NT2/D1 (cell line): ENCODE measurements at regions not wholly inside any gene's neighbourhood (a gene's known extent, or its start where the extent isn't known, plus 50 kb on each side); places are given as distances from the start of the nearest gene placed in this dataset.
"Not testable (repeated sequence)": the region's sequence is repeated elsewhere in the genome, so short reads cannot be mapped to it uniquely, and the experiment has no call there.

Experiments used
- DNase-seq: peaks from one replicate; pipeline ENCODE4 v3.0.0-alpha.2; 2011; ENCODE audit warnings: low read depth, low spot score
- H3K27me3 ChIP-seq: 2 replicates; pipeline ENCODE4 v1.6.0; 2011; ENCODE audit warnings: mild to moderate bottlenecking; ENCODE audit not compliant: insufficient read length, insufficient read depth
- H3K36me3 ChIP-seq: 2 replicates; pipeline ENCODE4 v1.6.1; 2011; ENCODE audit warnings: mild to moderate bottlenecking, low read length, mixed read lengths; ENCODE audit not compliant: insufficient read depth, insufficient read length
- H3K4me1 ChIP-seq: 2 replicates; pipeline ENCODE4 v1.5.1; 2011; ENCODE audit not compliant: insufficient read depth, insufficient read length
- H3K4me3 ChIP-seq: 2 replicates; pipeline ENCODE4 v1.5.1; 2011; ENCODE audit warnings: low read depth; ENCODE audit not compliant: insufficient read length
- H3K9ac ChIP-seq: 2 replicates; pipeline ENCODE4 v1.6.0; 2011; ENCODE audit warnings: low read depth; ENCODE audit not compliant: insufficient read length
- H3K9me3 ChIP-seq: 2 replicates; pipeline ENCODE4 v1.5.1; 2011; ENCODE audit warnings: mild to moderate bottlenecking, low read length; ENCODE audit not compliant: insufficient read depth
- SUZ12 ChIP-seq: IDR thresholded peaks from 2 replicates; pipeline ENCODE4 v1.6.1; 2011; ENCODE audit not compliant: insufficient read length, insufficient read depth; ENCODE audit errors: extremely low read depth
- YY1 ChIP-seq: IDR thresholded peaks from 2 replicates; pipeline ENCODE4 v1.6.1; 2011; ENCODE audit not compliant: insufficient read length, insufficient read depth
- ZNF274 ChIP-seq: IDR thresholded peaks from 2 replicates; pipeline ENCODE4 v1.6.1; 2011; ENCODE audit warnings: mild to moderate bottlenecking, low read depth, low read length

DNA sequence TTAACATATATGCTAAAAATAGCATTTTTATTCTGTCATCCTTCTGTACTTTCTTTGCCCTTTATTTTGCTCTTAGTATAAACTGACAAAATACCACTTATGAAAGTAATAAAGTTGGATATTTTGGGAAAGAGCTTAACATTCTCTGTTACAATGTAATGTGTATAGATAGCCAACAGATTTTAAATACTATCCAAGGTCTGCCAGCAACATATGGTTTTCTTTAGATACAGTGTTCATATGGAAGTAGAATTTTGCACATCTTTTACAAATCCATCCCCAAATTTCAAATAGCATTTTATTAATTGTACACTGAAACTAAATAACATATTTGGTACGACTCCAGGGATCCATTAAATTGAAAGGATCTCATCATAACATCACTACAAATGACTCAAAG lies 268.6 kb upstream of the PCDH18 start:
- no peak for TF ChIP-seq YY1
- TF ChIP-seq ZNF274 = no peak
- TF ChIP-seq SUZ12 = no peak

DNA sequence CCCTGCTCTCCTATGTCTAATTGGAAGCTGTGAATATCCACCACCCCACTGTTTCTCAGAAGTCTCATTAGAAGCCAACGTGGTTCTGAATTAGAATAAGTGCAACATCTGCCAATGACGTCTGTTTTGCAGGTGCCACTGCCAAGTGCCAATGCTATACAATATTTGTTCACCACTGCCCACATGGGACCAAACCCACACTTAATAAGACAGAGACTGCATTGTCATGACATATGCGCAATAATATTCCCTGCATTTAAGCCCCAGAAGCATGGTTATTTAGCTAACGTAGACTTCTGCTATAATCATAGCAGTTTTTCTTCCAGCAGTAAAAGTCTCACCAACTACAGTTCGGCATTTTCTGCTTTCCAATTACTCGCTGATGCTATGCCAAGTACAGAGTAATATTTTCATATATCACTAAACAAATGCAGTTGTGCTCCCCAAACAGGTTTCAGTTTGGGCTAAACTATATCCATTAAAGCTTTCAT lies 262.5 kb upstream of the PCDH18 start:
- H3K4me3 ChIP-seq = no peak overlapping the region

More for the DNA sequence above, 268.6 kb upstream of the PCDH18 start:
- no peak for DNase-seq
- Histone ChIP-seq H3K9me3 (no peaks in the 10 kb centered on the region), H3K4me3 (no peak overlapping the region), H3K36me3 (no peaks in the 10 kb centered on the region), H3K4me1 (no peaks in the 10 kb centered on the region), H3K9ac (no peak overlapping the region), H3K27me3 (no peaks in the 10 kb centered on the region)

DNA sequence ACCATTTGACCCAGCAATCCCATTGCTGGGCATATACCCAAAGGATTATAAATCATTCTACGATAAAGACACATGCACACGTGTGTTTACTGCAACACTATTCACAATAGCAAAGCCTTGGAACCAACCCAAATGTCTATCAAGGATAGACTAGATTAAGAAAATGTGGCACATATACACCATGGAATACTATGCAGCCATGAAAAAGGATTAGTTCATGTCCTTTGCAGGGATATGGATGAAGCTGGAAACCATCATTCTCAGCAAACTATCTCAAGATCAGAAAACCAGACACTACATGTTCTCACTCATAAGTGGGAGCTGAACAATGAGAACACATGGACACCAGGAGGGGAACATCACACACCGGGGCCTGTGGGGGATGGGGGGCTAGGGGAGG lies 257.0 kb upstream of the PCDH18 start:
- H3K27me3 ChIP-seq = not testable (repeated sequence)

More for the DNA sequence above, 262.5 kb upstream of the PCDH18 start:
- Histone ChIP-seq H3K9ac (no peak overlapping the region), H3K36me3 (no peaks in the 10 kb centered on the region), H3K9me3 (no peaks in the 10 kb centered on the region), H3K27me3 (no peaks in the 10 kb centered on the region), H3K4me1 (no peaks in the 10 kb centered on the region)
- DNase-seq = no peak
- TF ChIP-seq YY1 (no peak), SUZ12 (no peak), ZNF274 (no peak)

DNA sequence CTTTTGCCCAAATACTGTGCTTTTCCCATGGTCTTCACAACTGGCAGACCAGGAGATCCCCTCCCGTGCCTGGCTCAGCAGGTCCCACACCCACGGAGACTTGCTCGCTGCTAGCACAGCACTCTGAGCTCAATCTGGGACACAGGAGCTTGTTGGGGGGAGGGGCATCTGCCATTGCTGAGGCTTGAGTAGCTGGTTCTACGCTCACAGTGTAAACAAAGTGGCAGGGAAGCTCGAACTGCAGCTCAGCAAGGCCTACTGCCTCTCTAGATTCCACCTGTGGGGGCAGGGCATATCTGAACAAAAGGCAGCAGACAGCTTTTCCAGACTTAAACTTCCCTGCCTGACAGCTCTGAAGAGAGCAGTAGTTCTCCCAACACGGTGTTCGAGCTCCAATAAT lies 251.6 kb upstream of the PCDH18 start:
- H3K36me3 ChIP-seq, H3K9me3 ChIP-seq, H3K4me3 ChIP-seq, H3K4me1 ChIP-seq, H3K9ac ChIP-seq, H3K27me3 ChIP-seq: not testable (repeated sequence)
- peak; percentile 1 for DNase-seq

More for the DNA sequence above, 257.0 kb upstream of the PCDH18 start:
- H3K9me3 ChIP-seq, H3K9ac ChIP-seq, H3K36me3 ChIP-seq, H3K4me1 ChIP-seq, DNase-seq, H3K4me3 ChIP-seq: not testable (repeated sequence)

DNA sequence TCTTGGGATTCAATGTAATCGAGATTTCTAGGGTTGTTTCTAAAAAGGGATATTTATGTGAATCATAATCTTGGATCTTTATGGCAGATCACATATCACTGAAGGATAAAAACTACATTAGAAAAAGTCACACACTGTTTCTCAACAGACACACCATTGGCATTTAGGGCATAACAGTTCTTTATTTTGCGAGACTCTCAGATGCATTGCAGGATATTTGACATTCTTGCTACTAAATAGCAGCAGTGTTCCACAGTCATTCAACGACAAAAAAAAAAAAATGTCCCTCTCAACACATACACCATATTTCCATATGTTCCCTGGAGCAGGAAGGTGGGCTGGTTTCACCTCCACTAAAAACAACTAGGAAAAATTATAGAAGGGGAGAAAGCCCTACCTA lies 243.4 kb upstream of the PCDH18 start:
- Histone ChIP-seq H3K36me3 (no peaks in the 10 kb centered on the region), H3K4me1 (no peaks in the 10 kb centered on the region), H3K27me3 (no peaks in the 10 kb centered on the region), H3K9ac (no peak overlapping the region), H3K4me3 (no peak overlapping the region), H3K9me3 (no peaks in the 10 kb centered on the region)
- TF ChIP-seq ZNF274 (no peak), SUZ12 (no peak), YY1 (no peak)
- DNase-seq = no peak

DNA sequence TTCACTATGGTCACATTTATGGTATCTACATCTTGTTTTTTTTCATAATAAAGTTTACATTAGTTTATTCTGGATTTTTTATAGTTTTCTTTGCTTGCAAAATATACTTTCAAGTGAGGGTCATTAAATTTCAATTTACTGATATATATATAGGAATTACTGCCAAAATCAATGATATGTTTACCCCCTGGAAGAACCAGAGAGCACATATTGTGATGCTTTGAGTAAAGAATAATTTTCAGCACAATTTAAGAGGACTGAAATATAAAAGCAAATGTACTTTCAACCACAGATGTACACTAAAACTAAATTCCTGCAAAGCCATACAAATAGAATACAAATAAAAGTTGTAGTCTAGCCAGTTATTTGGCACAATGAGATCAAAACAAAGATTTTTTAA lies 242.2 kb upstream of the PCDH18 start:
- Histone ChIP-seq H3K9me3 (no peaks in the 10 kb centered on the region), H3K4me1 (no peaks in the 10 kb centered on the region), H3K4me3 (no peak overlapping the region), H3K9ac (no peak overlapping the region), H3K36me3 (no peaks in the 10 kb centered on the region), H3K27me3 (no peaks in the 10 kb centered on the region)
- no peak for DNase-seq
- no peak for TF ChIP-seq ZNF274
- no peak for TF ChIP-seq SUZ12

DNA sequence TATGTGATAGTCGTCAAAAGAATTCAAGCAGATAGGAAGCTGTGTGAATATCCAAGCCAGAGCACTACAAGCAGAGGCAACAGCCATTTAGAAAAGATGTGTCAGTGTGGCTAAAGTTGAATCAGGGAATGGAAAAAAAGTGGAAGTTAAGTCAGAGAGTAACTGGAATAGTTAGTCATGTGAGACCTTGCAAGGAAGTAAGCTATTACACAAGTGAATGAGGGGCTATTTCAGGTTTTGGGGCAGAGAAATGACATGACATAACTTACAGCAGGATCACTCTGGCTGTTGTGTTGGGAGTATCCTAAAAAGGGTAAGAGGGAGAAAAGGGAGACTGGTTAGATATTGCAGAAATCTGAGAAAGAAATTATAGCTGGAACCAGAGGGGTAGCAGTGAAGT lies 236.6 kb upstream of the PCDH18 start:
- no peak overlapping the region for H3K9ac ChIP-seq
- H3K4me3 ChIP-seq = no peak overlapping the region
- H3K27me3 ChIP-seq = no peaks in the 10 kb centered on the region
- TF ChIP-seq SUZ12 (no peak), YY1 (no peak), ZNF274 (no peak)
- DNase-seq = no peak
- no peaks in the 10 kb centered on the region for H3K36me3 ChIP-seq
- no peaks in the 10 kb centered on the region for H3K9me3 ChIP-seq
- H3K4me1 ChIP-seq = no peaks in the 10 kb centered on the region

DNA sequence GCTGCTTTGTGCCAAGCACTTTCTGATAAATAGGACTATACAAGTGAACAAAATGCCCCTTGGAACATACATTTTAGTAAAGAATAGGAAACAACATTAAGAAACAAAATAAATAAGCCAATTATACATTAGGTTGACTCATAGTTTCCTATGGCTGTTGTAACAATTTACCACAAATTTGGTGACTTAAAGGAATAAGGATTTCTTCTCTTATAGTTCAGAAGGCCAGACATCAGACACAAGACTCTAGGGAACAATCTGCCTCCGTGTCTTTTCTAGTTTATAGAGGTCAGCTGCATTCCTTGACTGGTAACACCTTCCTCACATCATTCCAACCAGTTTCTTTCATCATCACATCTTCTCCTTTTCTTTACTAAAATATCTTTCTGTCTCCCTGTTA lies 235.9 kb upstream of the PCDH18 start:
- no peak overlapping the region for H3K4me3 ChIP-seq
- no peak for TF ChIP-seq ZNF274
- TF ChIP-seq YY1 = no peak
- no peak for TF ChIP-seq SUZ12
- no peaks in the 10 kb centered on the region for H3K9me3 ChIP-seq
- H3K36me3 ChIP-seq = no peaks in the 10 kb centered on the region
- DNase-seq = no peak
- no peak overlapping the region for H3K9ac ChIP-seq
- no peaks in the 10 kb centered on the region for H3K4me1 ChIP-seq
- H3K27me3 ChIP-seq = no peaks in the 10 kb centered on the region
